ENCODE measurements at regions not wholly inside any gene's neighbourhood (a gene's known extent, or its start where the extent isn't known, plus 50 kb on each side); places are given as distances from the start of the nearest gene placed in this dataset.

DNA sequence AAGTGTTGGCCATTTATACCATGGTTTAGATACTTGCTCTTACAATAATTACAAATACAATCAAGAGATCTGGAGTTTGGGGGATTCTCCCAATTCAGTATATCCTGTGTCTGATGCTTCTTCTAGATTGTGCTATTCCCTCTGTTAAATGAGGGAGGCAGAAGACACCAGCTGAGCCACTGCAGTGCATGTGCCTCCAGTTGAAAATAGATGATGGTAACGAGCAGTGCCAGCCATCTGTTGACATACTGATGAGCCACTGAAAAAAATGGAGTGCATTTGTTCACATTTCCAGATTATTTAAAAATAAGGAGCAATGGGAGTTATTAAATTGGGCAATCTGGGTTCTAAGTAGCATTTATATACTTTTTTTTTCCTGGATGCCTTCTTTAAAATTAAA lies 1428.0 kb upstream of the TENM4 start:
- ATAC-seq = no peak
- no peak for DNase-seq (ENCODE audit: low read depth, low spot score)
- Histone ChIP-seq H3K27me3 (ENCODE audit: control insufficient read depth, insufficient read depth, low read length) (no peaks in the 10 kb centered on the region), H3K36me3 (ENCODE audit: control insufficient read depth, insufficient read depth, low read length) (no peaks in the 10 kb centered on the region), H3K9me3 (ENCODE audit: control insufficient read depth, insufficient read depth, low read depth, low read length) (no peaks in the 10 kb centered on the region), H3K4me3 (ENCODE audit: low read depth in 2 of 2, low read length in 2 of 2) (no peak overlapping the region), H3K27ac (ENCODE audit: low read length) (no peak overlapping the region), H3K4me1 (ENCODE audit: control insufficient read depth, insufficient read depth, low read length) (no peaks in the 10 kb centered on the region)
- TF ChIP-seq POLR2AphosphoS5 (IDR thresholded peaks at IDR 0.05; ENCODE audit: low read depth, low read length) (no peak), TCF7L2 (IDR thresholded peaks at IDR 0.05; ENCODE audit: low read depth, low read length) (no peak), SIN3A (IDR thresholded peaks at IDR 0.05; ENCODE audit: borderline replicate concordance, insufficient read depth, low read depth, low read length) (no peak)
- TF ChIP-seq, protein P1, sequence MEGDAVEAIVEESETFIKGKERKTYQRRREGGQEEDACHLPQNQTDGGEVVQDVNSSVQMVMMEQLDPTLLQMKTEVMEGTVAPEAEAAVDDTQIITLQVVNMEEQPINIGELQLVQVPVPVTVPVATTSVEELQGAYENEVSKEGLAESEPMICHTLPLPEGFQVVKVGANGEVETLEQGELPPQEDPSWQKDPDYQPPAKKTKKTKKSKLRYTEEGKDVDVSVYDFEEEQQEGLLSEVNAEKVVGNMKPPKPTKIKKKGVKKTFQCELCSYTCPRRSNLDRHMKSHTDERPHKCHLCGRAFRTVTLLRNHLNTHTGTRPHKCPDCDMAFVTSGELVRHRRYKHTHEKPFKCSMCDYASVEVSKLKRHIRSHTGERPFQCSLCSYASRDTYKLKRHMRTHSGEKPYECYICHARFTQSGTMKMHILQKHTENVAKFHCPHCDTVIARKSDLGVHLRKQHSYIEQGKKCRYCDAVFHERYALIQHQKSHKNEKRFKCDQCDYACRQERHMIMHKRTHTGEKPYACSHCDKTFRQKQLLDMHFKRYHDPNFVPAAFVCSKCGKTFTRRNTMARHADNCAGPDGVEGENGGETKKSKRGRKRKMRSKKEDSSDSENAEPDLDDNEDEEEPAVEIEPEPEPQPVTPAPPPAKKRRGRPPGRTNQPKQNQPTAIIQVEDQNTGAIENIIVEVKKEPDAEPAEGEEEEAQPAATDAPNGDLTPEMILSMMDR (IDR thresholded peaks at IDR 0.05) = no peak
- TF ChIP-seq, protein P2, sequence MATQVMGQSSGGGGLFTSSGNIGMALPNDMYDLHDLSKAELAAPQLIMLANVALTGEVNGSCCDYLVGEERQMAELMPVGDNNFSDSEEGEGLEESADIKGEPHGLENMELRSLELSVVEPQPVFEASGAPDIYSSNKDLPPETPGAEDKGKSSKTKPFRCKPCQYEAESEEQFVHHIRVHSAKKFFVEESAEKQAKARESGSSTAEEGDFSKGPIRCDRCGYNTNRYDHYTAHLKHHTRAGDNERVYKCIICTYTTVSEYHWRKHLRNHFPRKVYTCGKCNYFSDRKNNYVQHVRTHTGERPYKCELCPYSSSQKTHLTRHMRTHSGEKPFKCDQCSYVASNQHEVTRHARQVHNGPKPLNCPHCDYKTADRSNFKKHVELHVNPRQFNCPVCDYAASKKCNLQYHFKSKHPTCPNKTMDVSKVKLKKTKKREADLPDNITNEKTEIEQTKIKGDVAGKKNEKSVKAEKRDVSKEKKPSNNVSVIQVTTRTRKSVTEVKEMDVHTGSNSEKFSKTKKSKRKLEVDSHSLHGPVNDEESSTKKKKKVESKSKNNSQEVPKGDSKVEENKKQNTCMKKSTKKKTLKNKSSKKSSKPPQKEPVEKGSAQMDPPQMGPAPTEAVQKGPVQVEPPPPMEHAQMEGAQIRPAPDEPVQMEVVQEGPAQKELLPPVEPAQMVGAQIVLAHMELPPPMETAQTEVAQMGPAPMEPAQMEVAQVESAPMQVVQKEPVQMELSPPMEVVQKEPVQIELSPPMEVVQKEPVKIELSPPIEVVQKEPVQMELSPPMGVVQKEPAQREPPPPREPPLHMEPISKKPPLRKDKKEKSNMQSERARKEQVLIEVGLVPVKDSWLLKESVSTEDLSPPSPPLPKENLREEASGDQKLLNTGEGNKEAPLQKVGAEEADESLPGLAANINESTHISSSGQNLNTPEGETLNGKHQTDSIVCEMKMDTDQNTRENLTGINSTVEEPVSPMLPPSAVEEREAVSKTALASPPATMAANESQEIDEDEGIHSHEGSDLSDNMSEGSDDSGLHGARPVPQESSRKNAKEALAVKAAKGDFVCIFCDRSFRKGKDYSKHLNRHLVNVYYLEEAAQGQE (IDR thresholded peaks at IDR 0.05; ENCODE audit: insufficient read depth in 1 of 2, low read depth in 2 of 2, low read length in 1 of 2) = no peak
- intact Hi-C loops (cut with micrococcal nuclease; ENCODE audit: unreplicated experiment) = no loop called here
- BruUV-seq (replicated peaks) = no TSS peak
- POLR2A ChIA-PET = no interaction called here
- in situ Hi-C loops (cut with HindIII; ENCODE audit: low pct_unique_long_range_greater_than_20kb, low sequenced_read_pairs) = no loop called here
- CTCF ChIA-PET = no interaction called here

DNA sequence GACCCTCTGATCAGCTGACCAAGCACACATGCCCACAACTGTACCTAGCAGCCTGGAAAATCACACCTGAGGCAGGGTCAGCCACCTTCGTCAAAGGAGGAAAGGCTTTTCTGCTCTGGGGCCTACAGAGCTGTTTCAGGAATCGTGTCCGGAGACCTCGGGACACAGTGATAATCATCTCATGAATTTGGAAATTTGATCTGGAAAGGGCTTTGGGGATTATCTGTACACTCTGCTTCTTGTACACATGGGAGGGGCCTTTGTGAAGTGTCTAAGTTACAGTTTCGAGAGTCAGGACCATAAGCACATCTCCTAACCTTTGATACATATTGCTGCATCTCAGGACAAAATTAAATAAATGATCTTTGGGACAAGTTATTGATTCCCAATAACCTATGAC lies 1421.2 kb upstream of the TENM4 start:
- Histone ChIP-seq H3K36me3 (ENCODE audit: control insufficient read depth, insufficient read depth, low read length) (no peaks in the 10 kb centered on the region), H3K27ac (ENCODE audit: low read length) (no peak overlapping the region), H3K4me3 (ENCODE audit: low read depth in 2 of 2, low read length in 2 of 2) (no peak overlapping the region), H3K9me3 (ENCODE audit: control insufficient read depth, insufficient read depth, low read depth, low read length) (no peaks in the 10 kb centered on the region), H3K4me1 (ENCODE audit: control insufficient read depth, insufficient read depth, low read length) (no peaks in the 10 kb centered on the region), H3K27me3 (ENCODE audit: control insufficient read depth, insufficient read depth, low read length) (no peaks in the 10 kb centered on the region)
- ChIA-PET POLR2A (interaction anchor here (0.5 kb wide), 1 partner anchor 37 kb away, joined by 4 read pairs; no protein-coding TSS in a partner anchor), CTCF (no interaction called here)
- intact Hi-C loops (cut with micrococcal nuclease; ENCODE audit: unreplicated experiment) (no loop called here), in situ Hi-C loops (cut with HindIII; ENCODE audit: low pct_unique_long_range_greater_than_20kb, low sequenced_read_pairs) (no loop called here)
- BruUV-seq (replicated peaks) = no TSS peak
- no peak for TF ChIP-seq TCF7L2 (IDR thresholded peaks at IDR 0.05; ENCODE audit: low read depth, low read length)
- DNase-seq (ENCODE audit: low read depth, low spot score) = no peak
- no peak for ATAC-seq

DNA sequence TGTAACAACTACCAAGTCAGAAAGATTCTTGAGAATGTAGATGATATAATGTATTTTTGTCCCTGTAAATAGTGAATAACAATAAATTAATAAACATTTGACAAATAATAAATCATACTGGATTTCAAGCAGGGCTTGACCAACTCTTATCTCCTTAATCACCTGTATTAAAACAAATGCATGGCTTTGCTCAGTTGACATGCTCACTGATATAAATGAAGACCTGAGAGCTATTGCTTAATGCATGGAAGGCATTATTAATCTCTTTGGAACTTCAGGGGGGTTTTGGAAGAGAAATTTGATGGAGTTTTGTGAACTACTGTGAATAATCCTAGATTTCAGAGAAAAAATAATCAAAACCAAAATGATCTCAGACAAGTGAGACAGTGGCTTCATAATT lies 1420.4 kb upstream of the TENM4 start:
- Histone ChIP-seq H3K9me3 (ENCODE audit: control insufficient read depth, insufficient read depth, low read depth, low read length) (no peaks in the 10 kb centered on the region), H3K36me3 (ENCODE audit: control insufficient read depth, insufficient read depth, low read length) (no peaks in the 10 kb centered on the region), H3K4me1 (ENCODE audit: control insufficient read depth, insufficient read depth, low read length) (no peaks in the 10 kb centered on the region), H3K27me3 (ENCODE audit: control insufficient read depth, insufficient read depth, low read length) (no peaks in the 10 kb centered on the region), H3K4me3 (ENCODE audit: low read depth in 2 of 2, low read length in 2 of 2) (no peak overlapping the region), H3K27ac (ENCODE audit: low read length) (no peak overlapping the region)
- no TSS peak for BruUV-seq (replicated peaks)
- DNase-seq (ENCODE audit: low read depth, low spot score) = no peak
- no peak for ATAC-seq
- TF ChIP-seq, protein P2 (IDR thresholded peaks at IDR 0.05; ENCODE audit: insufficient read depth in 1 of 2, low read depth in 2 of 2, low read length in 1 of 2) = no peak
- no peak for TF ChIP-seq TCF7L2 (IDR thresholded peaks at IDR 0.05; ENCODE audit: low read depth, low read length)
- no peak for TF ChIP-seq POLR2AphosphoS5 (IDR thresholded peaks at IDR 0.05; ENCODE audit: low read depth, low read length)
- TF ChIP-seq, protein P1 (IDR thresholded peaks at IDR 0.05) = no peak
- no peak for TF ChIP-seq SIN3A (IDR thresholded peaks at IDR 0.05; ENCODE audit: borderline replicate concordance, insufficient read depth, low read depth, low read length)
- ChIA-PET CTCF (no interaction called here), POLR2A (no interaction called here)
- intact Hi-C loops (cut with micrococcal nuclease; ENCODE audit: unreplicated experiment) (no loop called here), in situ Hi-C loops (cut with HindIII; ENCODE audit: low pct_unique_long_range_greater_than_20kb, low sequenced_read_pairs) (no loop called here)

All from Panc1 (cell line).